ENCODE measurements at regions not wholly inside any gene's neighbourhood (a gene's known extent, or its start where the extent isn't known, plus 50 kb on each side); places are given as distances from the start of the nearest gene placed in this dataset.

GRCh38 chr6:98644063-98644462 lies 190.3 kb upstream of the POU3F2 start:
- DNase-seq (ENCODE audit: insufficient read length, low spot score) (no peak), FAIRE-seq (no peak)

- FAIRE-seq (no peak), DNase-seq (ENCODE audit: insufficient read length, low spot score) (no peak)
These were observed 186.0 kb upstream of the POU3F2 start for GRCh38 chr6:98648211-98648914.

GRCh38 chr6:98650941-98651340 lies 183.4 kb upstream of the POU3F2 start:
- no peak for FAIRE-seq
- no peak for DNase-seq (ENCODE audit: insufficient read length, low spot score)

GRCh38 chr6:98653179-98653578 lies 181.2 kb upstream of the POU3F2 start:
- FAIRE-seq (no peak), DNase-seq (ENCODE audit: insufficient read length, low spot score) (no peak)

- no peak for FAIRE-seq
- DNase-seq (ENCODE audit: insufficient read length, low spot score) = no peak
These were observed 176.6 kb upstream of the POU3F2 start for GRCh38 chr6:98657764-98658163.

GRCh38 chr6:98669371-98669770 lies 165.0 kb upstream of the POU3F2 start:
- DNase-seq (ENCODE audit: insufficient read length, low spot score) = no peak

GRCh38 chr6:98670045-98670746 lies 164.2 kb upstream of the POU3F2 start:
- no peak for DNase-seq (ENCODE audit: insufficient read length, low spot score)
- FAIRE-seq = no peak

More at GRCh38 chr6:98669371-98669770, 165.0 kb upstream of the POU3F2 start:
- no peak for FAIRE-seq

GRCh38 chr6:98672681-98673475 lies 161.5 kb upstream of the POU3F2 start:
- no peak for FAIRE-seq
- no peak for DNase-seq (ENCODE audit: insufficient read length, low spot score)

GRCh38 chr6:98678481-98678880 lies 155.9 kb upstream of the POU3F2 start:
- no peak for DNase-seq (ENCODE audit: insufficient read length, low spot score)
- FAIRE-seq = no peak

GRCh38 chr6:98686008-98686601 lies 148.3 kb upstream of the POU3F2 start:
- FAIRE-seq (no peak), DNase-seq (ENCODE audit: insufficient read length, low spot score) (no peak)

GRCh38 chr6:98687752-98688151 lies 146.6 kb upstream of the POU3F2 start:
- FAIRE-seq = no peak
- no peak for DNase-seq (ENCODE audit: insufficient read length, low spot score)

- FAIRE-seq (no peak), DNase-seq (ENCODE audit: insufficient read length, low spot score) (no peak)
These were observed 139.1 kb upstream of the POU3F2 start for GRCh38 chr6:98695091-98695801.

- DNase-seq (ENCODE audit: insufficient read length, low spot score) = no peak
- FAIRE-seq = no peak
These were observed 123.0 kb upstream of the POU3F2 start for GRCh38 chr6:98711380-98711779.

- FAIRE-seq (no peak), DNase-seq (ENCODE audit: insufficient read length, low spot score) (no peak)
These were observed 118.0 kb upstream of the POU3F2 start for GRCh38 chr6:98716341-98716740.

GRCh38 chr6:98717322-98717877 lies 117.0 kb upstream of the POU3F2 start:
- DNase-seq (ENCODE audit: insufficient read length, low spot score) (no peak), FAIRE-seq (no peak)

GRCh38 chr6:98717988-98718387 lies 116.4 kb upstream of the POU3F2 start:
- FAIRE-seq (no peak), DNase-seq (ENCODE audit: insufficient read length, low spot score) (no peak)

GRCh38 chr6:98724537-98724936 lies 109.8 kb upstream of the POU3F2 start:
- FAIRE-seq (no peak), DNase-seq (ENCODE audit: insufficient read length, low spot score) (no peak)

- FAIRE-seq (no peak), DNase-seq (ENCODE audit: insufficient read length, low spot score) (no peak)
These were observed 87.1 kb upstream of the POU3F2 start for GRCh38 chr6:98747273-98747672.

GRCh38 chr6:98747960-98748359 lies 86.4 kb upstream of the POU3F2 start:
- DNase-seq (ENCODE audit: insufficient read length, low spot score) (no peak), FAIRE-seq (no peak)

- DNase-seq (ENCODE audit: insufficient read length, low spot score) (no peak), FAIRE-seq (no peak)
These were observed 74.9 kb upstream of the POU3F2 start for GRCh38 chr6:98759459-98759858.
